IMR-90 (cell line): ENCODE measurements at regions not wholly inside any gene's neighbourhood (a gene's known extent, or its start where the extent isn't known, plus 50 kb on each side); places are given as distances from the start of the nearest gene placed in this dataset.

ENCODE experiments used
- ATAC-seq: fragments of 200-7000 bp; cut with Tn5 transposase; 2 replicates; pipeline ENCODE4 v1.9.1; 2020; ENCODE audit warnings: low read depth, mild to moderate bottlenecking, moderate library complexity
- BruUV-seq: library from RNA; stranded (reverse); fragments of 400-500 nt; replicated peaks from 2 replicates; lab custom pipeline; 2021; lab: Mats Ljungman, UMichigan
- CTCF ChIA-PET: fragments of 300-600 bp; formaldehyde crosslinking; extraction: SDS; loops from one replicate; lab custom pipeline; 2021; ENCODE audit warnings: antibody characterized with exemption; lab: Yijun Ruan, JAX
- POLR2A ChIA-PET: fragments of 300-600 bp; sonication (Branson Sonifier 250); formaldehyde crosslinking; loops from one replicate; lab custom pipeline; 2022; ENCODE audit warnings: antibody characterized with exemption; ENCODE audit not compliant: unreplicated experiment; lab: Charles Lee
- DNase-seq: peaks from one replicate; pipeline ENCODE4 v3.0.0; 2013
- H2AFZ ChIP-seq: replicated peaks from 2 replicates; pipeline ENCODE3; 2013; ENCODE audit warnings: low read length, mild to moderate bottlenecking; ENCODE audit not compliant: poor library complexity
- H2AK5ac ChIP-seq: 2 replicates; pipeline ENCODE4 v1.6.1; 2013; ENCODE audit warnings: low read depth, low read length, inconsistent platforms
- H2AK9ac ChIP-seq: replicated peaks from 2 replicates; pipeline ENCODE3; 2013; ENCODE audit warnings: mild to moderate bottlenecking, low read depth, low read length, moderate library complexity; ENCODE audit not compliant: poor library complexity
- H2BK120ac ChIP-seq: 2 replicates; pipeline ENCODE4 v1.6.1; 2013; ENCODE audit warnings: low read depth, low read length, inconsistent platforms
- H2BK15ac ChIP-seq: 3 replicates; pipeline ENCODE4 v1.6.1; 2013; ENCODE audit warnings: low read depth, low read length, inconsistent platforms
- H2BK20ac ChIP-seq: 2 replicates; pipeline ENCODE4 v1.6.1; 2013; ENCODE audit warnings: low read depth, mild to moderate bottlenecking, inconsistent platforms, low read length, moderate library complexity
- H2BK5ac ChIP-seq: 2 replicates; pipeline ENCODE4 v1.6.1; 2013; ENCODE audit warnings: mild to moderate bottlenecking, low read depth, low read length, inconsistent platforms; ENCODE audit not compliant: poor library complexity, severe bottlenecking
- H3K14ac ChIP-seq: replicated peaks from 2 replicates; pipeline ENCODE4 v1.6.1; 2013; ENCODE audit warnings: low read depth, low read length, inconsistent platforms
- H3K18ac ChIP-seq: 2 replicates; pipeline ENCODE4 v1.6.1; 2013; ENCODE audit warnings: low read depth, low read length, control low read depth
- H3K23ac ChIP-seq: 2 replicates; pipeline ENCODE4 v1.6.1; 2013; ENCODE audit warnings: low read depth, low read length, inconsistent platforms
- H3K27ac ChIP-seq: 2 replicates; pipeline ENCODE4 v1.5.1; 2013; ENCODE audit warnings: mild to moderate bottlenecking, control low read depth, low read length; ENCODE audit not compliant: insufficient read depth
- H3K27me3 ChIP-seq: 2 replicates; pipeline ENCODE4 v1.6.1; 2013; ENCODE audit warnings: low read length; ENCODE audit not compliant: control insufficient read depth, insufficient read depth
- H3K36me3 ChIP-seq: 2 replicates; pipeline ENCODE4 v1.6.1; 2013; ENCODE audit warnings: low read length, mixed read lengths; ENCODE audit not compliant: control insufficient read depth, insufficient read depth
- H3K4ac ChIP-seq: 2 replicates; pipeline ENCODE4 v1.6.1; 2013; ENCODE audit warnings: low read depth, low read length, inconsistent platforms
- H3K4me1 ChIP-seq: 2 replicates; pipeline ENCODE4 v1.6.1; 2013; ENCODE audit warnings: low read length, mixed read lengths; ENCODE audit not compliant: control insufficient read depth, insufficient read depth
- H3K4me2 ChIP-seq: 2 replicates; pipeline ENCODE4 v1.6.1; 2013; ENCODE audit warnings: low read depth, mild to moderate bottlenecking, control low read depth, low read length, moderate library complexity
- H3K4me3 ChIP-seq: 2 replicates; pipeline ENCODE4 v1.5.1; 2013; ENCODE audit warnings: low read depth, mild to moderate bottlenecking, control low read depth, low read length, moderate library complexity; ENCODE audit not compliant: insufficient read depth
- H3K56ac ChIP-seq: 2 replicates; pipeline ENCODE4 v1.6.1; 2013; ENCODE audit warnings: low read length, inconsistent platforms; ENCODE audit not compliant: insufficient read depth; ENCODE audit errors: extremely low read depth
- H3K79me1 ChIP-seq, 2 experiments: 2 replicates each; pipeline ENCODE4 v1.6.1; 2013; ENCODE audit warnings: low read length in 2 of 2, inconsistent platforms in 1 of 2, low read depth in 1 of 2
- H3K9ac ChIP-seq: 2 replicates; pipeline ENCODE4 v1.6.1; 2013; ENCODE audit warnings: low read depth, low read length, control low read depth
- H3K9me1 ChIP-seq: 2 replicates; pipeline ENCODE4 v1.6.1; 2013; ENCODE audit warnings: low read length, inconsistent platforms; ENCODE audit not compliant: insufficient read depth
- H3K9me3 ChIP-seq: 2 replicates; pipeline ENCODE4 v1.6.1; 2013; ENCODE audit warnings: low read length; ENCODE audit not compliant: control insufficient read depth, insufficient read depth
- H4K20me1 ChIP-seq: 2 replicates; pipeline ENCODE4 v1.6.1; 2013; ENCODE audit warnings: low read length, inconsistent platforms; ENCODE audit not compliant: insufficient read depth
- H4K5ac ChIP-seq: 2 replicates; pipeline ENCODE4 v1.6.1; 2013; ENCODE audit warnings: mild to moderate bottlenecking, low read depth, low read length, control low read depth
- H4K8ac ChIP-seq, 2 experiments: 2 replicates each; pipeline ENCODE4 v1.6.1; 2013; ENCODE audit warnings: low read depth in 2 of 2, low read length in 2 of 2, control low read depth in 1 of 2, inconsistent platforms in 1 of 2
- H4K91ac ChIP-seq: 2 replicates; pipeline ENCODE4 v1.6.1; 2013; ENCODE audit warnings: low read depth, low read length, inconsistent platforms; ENCODE audit not compliant: insufficient read depth
- CEBPB ChIP-seq: IDR thresholded peaks from 2 replicates; pipeline ENCODE4 v1.6.1; 2012; ENCODE audit warnings: low read depth, low read length, improper control_type of control experiment
- CTCF ChIP-seq: conservative IDR thresholded peaks from 2 replicates; pipeline ENCODE4 v1.5.1; 2012; ENCODE audit warnings: mild to moderate bottlenecking, low read depth, low read length, improper control_type of control experiment
- ELK1 ChIP-seq: fragments of 150-350 bp; IDR thresholded peaks from 2 replicates; pipeline ENCODE4 v1.6.1; 2016; ENCODE audit warnings: low read depth, mild to moderate bottlenecking, low read length, moderate library complexity, borderline replicate concordance
- FOS ChIP-seq: fragments of 150-350 bp; IDR thresholded peaks from 2 replicates; pipeline ENCODE4 v1.6.1; 2016; ENCODE audit warnings: low read depth, low read length
- MAZ ChIP-seq: IDR thresholded peaks from 2 replicates; pipeline ENCODE4 v1.6.1; 2012; ENCODE audit warnings: low read depth, mild to moderate bottlenecking, low read length, improper control_type of control experiment, moderate library complexity, borderline replicate concordance
- MXI1 ChIP-seq: IDR thresholded peaks from 2 replicates; pipeline ENCODE4 v1.6.1; 2012; ENCODE audit warnings: low read depth, mild to moderate bottlenecking, low read length, moderate library complexity, borderline replicate concordance
- POLR2A ChIP-seq: IDR thresholded peaks from 2 replicates; pipeline ENCODE4 v1.6.1; 2012; ENCODE audit warnings: mild to moderate bottlenecking, low read depth, low read length
- RFX5 ChIP-seq: IDR thresholded peaks from 2 replicates; pipeline ENCODE4 v1.8.0; 2012; ENCODE audit warnings: low read depth, mild to moderate bottlenecking, low read length, moderate library complexity
- SMC3 ChIP-seq: fragments of 150-350 bp; IDR thresholded peaks from 2 replicates; pipeline ENCODE4 v1.6.1; 2016; ENCODE audit warnings: low read depth, mild to moderate bottlenecking, antibody characterized with exemption, low read length, moderate library complexity
- WGBS, 2 experiments: methylation state at CpG; one replicate each; pipeline versions ENCODE4 v1.1.5 to v1.1.7; 2013; ENCODE audit warnings: missing lambda C conversion rate in 2 of 2; ENCODE audit not compliant: insufficient read length in 1 of 2; ENCODE audit errors: extremely low coverage in 2 of 2; 5-methylcytosine and 5-hydroxymethylcytosine counted together
- dilution Hi-C: fragments of 300-500 bp; cut with HindIII; formaldehyde crosslinking; loops from one replicate; pipeline ENCODE4 v1.14.3; 2018; ENCODE audit warnings: low sequenced_read_pairs; ENCODE audit not compliant: unreplicated experiment
- in situ Hi-C: fragments of 300-500 bp; cut with MboI; formaldehyde crosslinking; loops from 3 replicates; pipeline ENCODE4 v1.14.3; 2019; ENCODE audit warnings: low sequenced_read_pairs, inconsistent platforms, mixed read lengths
- intact Hi-C: fragments of 100-400 bp; cut with micrococcal nuclease; formaldehyde crosslinking; loops from 2 replicates; pipeline ENCODE4 v1.10.0; 2022

- H2BK120ac ChIP-seq = no peak overlapping the region
- no peak for ATAC-seq
- no peak overlapping the region for H2BK5ac ChIP-seq
- CTCF ChIA-PET = interaction anchor here (0.6 kb wide), 1 partner anchor 21 kb away, joined by 4 read pairs; no protein-coding TSS in a partner anchor
- H3K14ac ChIP-seq = no peak overlapping the region
- H4K8ac ChIP-seq = no peak overlapping the region
- intact Hi-C loops (no loop called here), in situ Hi-C loops (no loop called here), dilution Hi-C loops (no loop called here)
- no peak overlapping the region for H2BK20ac ChIP-seq
- H3K18ac ChIP-seq = no peak overlapping the region
- POLR2A ChIA-PET = no interaction called here
- no peak overlapping the region for H3K23ac ChIP-seq
- no CpG with 5 or more reads among the region's 4 CpGs for WGBS, 2 experiments
- no peak overlapping the region for H3K4me2 ChIP-seq
- no peak overlapping the region for H3K4me3 ChIP-seq
- H3K4ac ChIP-seq = no peak overlapping the region
- H3K9ac ChIP-seq = no peak overlapping the region
- H3K79me1 ChIP-seq = no peaks in the 10 kb centered on the region
- no peak overlapping the region for H4K91ac ChIP-seq
- H2AK5ac ChIP-seq = no peak overlapping the region
- H3K9me1 ChIP-seq = no peaks in the 10 kb centered on the region
- TF ChIP-seq POLR2A (no peak), SMC3 (no peak), ELK1 (no peak), RFX5 (no peak), CTCF (no peak), MXI1 (no peak), CEBPB (no peak), MAZ (no peak), FOS (no peak)
- H4K5ac ChIP-seq = no peak overlapping the region
- no peak for DNase-seq
- H2BK15ac ChIP-seq = no peak overlapping the region
- no peaks in the 10 kb centered on the region for H3K27me3 ChIP-seq
- no peaks in the 10 kb centered on the region for H3K9me3 ChIP-seq
- H3K27ac ChIP-seq = no peak overlapping the region
- no peak overlapping the region for H3K56ac ChIP-seq
- H2AFZ ChIP-seq = no peak overlapping the region
- H2AK9ac ChIP-seq = no peak overlapping the region
- BruUV-seq = no TSS peak
- no peaks in the 10 kb centered on the region for H4K20me1 ChIP-seq
- H3K36me3 ChIP-seq = no peaks in the 10 kb centered on the region
- H3K4me1 ChIP-seq = no peaks in the 10 kb centered on the region
These were observed 243.1 kb downstream of the KCNA4 start for GRCh38 chr11:29773656-29774264.
